NOMO-1 treated with dmso at 0.1 percent for 144 hours (cell line): ENCODE measurements at regions not wholly inside any gene's neighbourhood (a gene's known extent, or its start where the extent isn't known, plus 50 kb on each side); places are given as distances from the start of the nearest gene placed in this dataset.
"Not testable (repeated sequence)": the region's sequence is repeated elsewhere in the genome, so short reads cannot be mapped to it uniquely, and the experiment has no call there.

Source experiments
- DNase-seq: peaks from one replicate; lab custom pipeline; 2025; ENCODE audit not compliant: unreplicated experiment; lab: John Stamatoyannopoulos, UW

- DNase-seq = no peak
Observed at GRCh38 chr13:38012096-38012495, 142.5 kb upstream of the TRPC4 start.

DNA sequence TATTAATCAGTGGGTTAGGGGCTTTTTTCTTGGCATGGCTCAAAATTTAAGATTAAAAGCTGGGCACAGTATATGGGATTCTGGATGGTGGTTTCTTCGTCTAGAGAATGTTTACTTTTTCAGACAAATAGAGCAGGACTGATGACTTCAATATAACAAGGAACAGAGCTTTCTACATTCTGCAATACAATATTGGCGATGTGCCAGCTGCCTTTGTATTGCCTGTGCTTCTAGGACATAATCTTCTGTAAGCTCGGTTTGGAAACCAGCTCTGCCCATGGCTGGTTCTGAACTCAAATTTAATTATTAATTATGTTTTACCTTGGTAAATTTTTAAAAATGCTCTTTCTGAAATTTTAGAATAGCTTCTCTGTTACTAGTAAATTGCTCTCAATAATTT, 139.1 kb upstream of the TRPC4 start:
- no peak for DNase-seq

- DNase-seq = no peak
Observed at GRCh38 chr13:38002606-38003005, 133.0 kb upstream of the TRPC4 start.

- no peak for DNase-seq
Observed at GRCh38 chr13:37997641-37998040, 128.1 kb upstream of the TRPC4 start.

DNA sequence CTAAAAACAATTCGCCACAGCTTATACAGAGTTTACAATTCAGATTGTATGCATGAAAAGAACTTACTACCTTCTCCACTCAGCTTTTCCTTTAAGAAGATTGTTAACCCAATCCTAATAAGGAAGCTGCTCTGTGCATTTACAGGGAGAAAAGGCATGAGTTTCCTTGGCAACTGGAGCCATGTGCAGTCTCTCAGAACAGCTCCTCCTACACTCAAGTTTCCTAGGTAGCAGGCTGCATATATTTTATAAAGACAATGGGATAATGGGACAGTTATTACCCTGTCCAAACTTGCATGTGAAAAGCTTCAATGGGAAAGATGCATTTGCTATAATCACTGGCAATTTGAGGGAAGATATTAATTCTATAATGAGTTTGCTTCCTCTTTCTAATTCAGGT, 125.5 kb upstream of the TRPC4 start:
- no peak for DNase-seq

DNA sequence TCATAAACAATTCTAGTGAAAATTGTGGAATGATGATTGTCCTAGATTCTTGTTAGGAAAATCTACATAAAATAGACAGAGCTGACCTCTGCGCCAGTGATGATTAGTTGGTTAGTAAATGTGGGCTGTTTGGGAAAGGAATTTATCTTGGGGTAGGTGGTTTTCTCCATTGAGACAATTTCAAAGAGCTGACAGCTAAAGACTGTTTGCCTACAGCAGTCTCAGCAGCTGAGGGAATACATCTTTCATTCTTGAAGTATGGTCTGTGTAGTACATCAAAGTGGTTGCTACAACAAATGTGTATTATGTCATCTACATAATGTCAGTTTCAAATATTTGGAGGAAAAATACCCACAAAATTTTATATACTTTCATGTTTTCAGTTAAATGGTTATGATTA, 117.2 kb upstream of the TRPC4 start:
- no peak for DNase-seq

GRCh38 chr13:37985281-37985680, 115.7 kb upstream of the TRPC4 start:
- DNase-seq = no peak

- DNase-seq = no peak
Observed at GRCh38 chr13:37984357-37984756, 114.8 kb upstream of the TRPC4 start.

- DNase-seq = no peak
Observed at GRCh38 chr13:37981932-37982331, 112.4 kb upstream of the TRPC4 start.

GRCh38 chr13:37978680-37979079, 109.1 kb upstream of the TRPC4 start:
- no peak for DNase-seq

DNA sequence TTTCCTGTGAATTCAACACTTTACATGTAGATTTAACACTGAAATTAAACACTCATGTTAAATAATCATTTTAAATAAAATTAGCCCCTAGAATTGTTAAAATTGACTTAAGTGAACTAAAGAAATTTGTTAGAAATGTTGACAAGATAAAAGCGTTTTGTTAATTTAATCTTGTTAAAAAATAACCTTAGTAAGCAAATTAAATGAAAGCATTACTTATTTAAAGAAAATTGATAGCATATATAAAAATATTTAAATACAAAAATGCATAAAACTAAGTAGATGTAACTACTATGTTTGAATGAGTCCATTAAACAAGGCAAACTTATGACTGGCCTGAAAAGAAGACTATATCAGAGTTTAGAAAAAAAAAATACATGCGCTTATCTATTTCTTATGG, 99.0 kb upstream of the TRPC4 start:
- no peak for DNase-seq

DNA sequence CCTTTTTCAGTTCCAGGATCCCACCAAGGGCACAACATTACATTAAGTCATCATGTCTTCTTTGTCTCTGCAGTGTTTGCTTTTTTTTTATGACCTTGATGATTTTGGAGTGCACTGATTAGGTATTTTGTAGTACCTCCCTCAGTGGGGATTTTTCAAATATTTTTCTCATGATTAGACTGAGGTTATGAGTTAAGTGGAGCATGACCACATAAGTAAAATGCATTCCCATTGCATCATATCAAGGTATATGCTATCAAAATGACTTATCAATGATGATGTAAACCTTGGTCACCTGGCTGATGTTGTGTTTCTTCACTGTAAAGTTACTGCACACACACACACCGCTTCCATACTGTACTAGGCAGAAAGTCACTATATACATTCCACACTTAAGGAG, 96.7 kb upstream of the TRPC4 start:
- no peak for DNase-seq

GRCh38 chr13:37960427-37960826, 90.9 kb upstream of the TRPC4 start:
- no peak for DNase-seq

GRCh38 chr13:37959284-37959683, 89.7 kb upstream of the TRPC4 start:
- no peak for DNase-seq

- DNase-seq = no peak
Observed at GRCh38 chr13:37956536-37956935, 87.0 kb upstream of the TRPC4 start.

DNA sequence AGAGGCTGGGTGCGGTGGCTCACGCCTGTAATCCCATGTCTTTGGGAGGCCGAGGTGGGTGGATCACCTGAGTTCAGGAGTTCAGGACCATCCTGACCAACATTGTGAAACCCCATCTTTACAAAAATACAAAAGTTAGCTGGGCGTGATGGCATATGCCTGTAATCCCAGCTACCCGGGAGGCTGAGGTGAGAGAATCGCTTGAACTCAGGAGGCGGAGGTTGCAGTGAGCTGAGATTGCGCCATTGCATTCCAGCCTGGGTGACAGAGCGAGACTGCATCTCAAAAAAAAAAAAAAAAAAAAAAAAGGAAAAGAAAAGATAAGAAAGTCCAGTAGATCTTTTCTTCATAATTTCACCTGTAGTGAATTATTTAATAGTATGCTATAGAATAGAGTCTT, 85.0 kb upstream of the TRPC4 start:
- not testable (repeated sequence) for DNase-seq

GRCh38 chr13:37954191-37954590, 84.6 kb upstream of the TRPC4 start:
- DNase-seq = no peak

GRCh38 chr13:37953696-37954095, 84.1 kb upstream of the TRPC4 start:
- DNase-seq = no peak

DNA sequence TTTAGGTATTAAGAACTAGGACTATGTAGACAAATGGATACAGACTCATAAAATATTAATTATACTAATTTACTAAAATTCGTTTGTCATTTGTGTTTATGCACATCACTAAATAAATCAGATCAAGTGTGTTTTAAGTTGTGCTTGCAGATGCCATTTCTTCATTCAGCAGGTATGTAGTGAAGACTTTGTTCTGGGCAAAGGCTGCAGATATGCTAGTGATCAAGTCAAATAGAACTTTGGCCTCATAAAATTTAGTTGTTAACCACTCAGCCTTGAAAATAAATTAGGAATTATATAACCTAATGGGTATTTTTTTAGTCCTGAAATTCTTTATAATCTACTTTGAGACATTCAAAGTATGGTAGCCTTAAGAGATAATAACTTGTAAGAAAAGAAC, 80.4 kb upstream of the TRPC4 start:
- DNase-seq = no peak

GRCh38 chr13:37947419-37948140, 78.0 kb upstream of the TRPC4 start:
- no peak for DNase-seq

- DNase-seq = no peak
Observed at GRCh38 chr13:37945651-37946575, 76.3 kb upstream of the TRPC4 start.

- DNase-seq = no peak
Observed at GRCh38 chr13:37944869-37945442, 75.4 kb upstream of the TRPC4 start.
